ENCODE measurements at regions not wholly inside any gene's neighbourhood (a gene's known extent, or its start where the extent isn't known, plus 50 kb on each side); places are given as distances from the start of the nearest gene placed in this dataset.
"Not testable (repeated sequence)": the region's sequence is repeated elsewhere in the genome, so short reads cannot be mapped to it uniquely, and the experiment has no call there.

DNA sequence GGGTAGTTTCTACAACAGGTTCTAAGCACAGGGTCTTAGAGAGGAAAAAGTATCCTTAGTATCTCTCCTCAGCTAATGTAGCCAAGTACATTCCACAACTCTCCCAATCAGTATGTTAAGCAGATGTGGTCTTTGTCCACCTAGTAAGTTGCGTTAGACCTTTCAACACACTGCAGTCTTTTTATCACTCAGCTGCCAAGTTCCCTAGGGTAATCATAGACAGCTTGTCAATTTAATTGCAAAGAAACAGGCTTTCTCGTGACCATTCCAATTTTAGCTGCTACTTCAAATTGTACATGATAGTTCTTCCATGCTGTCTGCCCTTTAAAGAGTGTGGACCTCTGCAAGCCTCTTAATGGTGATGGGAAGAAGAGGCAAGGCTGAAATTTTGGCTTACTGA lies 211.8 kb upstream of the PKN2 start:
- DNase-seq (ENCODE audit: low read depth): no peak

DNA sequence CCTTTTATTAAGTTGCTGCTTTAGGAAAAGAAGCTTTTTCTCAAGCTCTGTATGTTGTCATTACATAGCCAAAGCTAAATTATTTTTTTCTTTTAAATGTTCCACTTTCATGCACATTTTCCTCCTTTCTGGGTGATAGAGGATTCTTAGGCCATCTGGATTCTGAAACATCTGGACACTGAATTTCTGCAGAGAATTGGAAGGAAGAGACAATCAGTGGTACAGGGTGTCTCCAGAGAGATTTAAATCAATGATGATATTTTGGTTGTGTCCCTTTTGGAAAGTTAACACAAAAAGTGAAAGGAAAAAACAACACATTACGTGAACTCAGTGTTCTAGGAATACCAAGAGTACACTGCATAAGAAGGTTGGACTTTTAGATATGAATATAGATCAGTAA lies 211.4 kb upstream of the PKN2 start:
- DNase-seq (ENCODE audit: low read depth): no peak

DNA sequence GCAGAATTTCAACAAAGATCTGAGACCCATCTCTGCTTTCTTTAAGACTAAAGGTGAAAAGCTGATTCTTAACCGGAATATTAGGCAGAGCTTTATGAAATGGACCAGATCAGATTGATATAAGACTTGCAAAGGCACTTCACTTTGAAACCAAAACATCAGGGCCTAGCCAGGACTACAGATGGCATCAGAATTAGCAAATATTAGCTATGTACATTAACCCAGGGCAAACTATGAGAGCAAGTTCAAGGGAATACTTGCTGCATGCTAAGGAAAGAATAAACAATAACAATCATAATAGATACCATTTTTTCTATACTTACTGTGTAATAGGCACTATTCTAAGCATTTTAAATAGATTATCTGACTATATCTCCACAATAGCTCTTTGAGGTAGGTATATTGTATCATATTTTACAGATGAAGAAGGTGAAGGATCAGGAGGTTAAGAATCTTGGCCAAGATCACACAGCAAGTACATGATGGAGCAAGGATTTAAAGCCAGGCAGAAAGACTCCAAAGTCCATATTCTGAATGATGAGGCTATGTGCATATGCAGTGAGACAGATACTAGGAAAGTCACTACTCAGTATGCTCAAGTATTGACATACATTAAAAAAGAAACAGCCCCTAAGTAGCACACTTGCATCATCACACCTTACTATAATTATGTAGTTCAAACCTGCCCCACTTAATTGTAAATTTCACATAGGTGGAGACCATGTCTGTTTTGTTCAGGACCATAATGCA lies 209.3 kb upstream of the PKN2 start:
- DNase-seq (ENCODE audit: low read depth): no peak

DNA sequence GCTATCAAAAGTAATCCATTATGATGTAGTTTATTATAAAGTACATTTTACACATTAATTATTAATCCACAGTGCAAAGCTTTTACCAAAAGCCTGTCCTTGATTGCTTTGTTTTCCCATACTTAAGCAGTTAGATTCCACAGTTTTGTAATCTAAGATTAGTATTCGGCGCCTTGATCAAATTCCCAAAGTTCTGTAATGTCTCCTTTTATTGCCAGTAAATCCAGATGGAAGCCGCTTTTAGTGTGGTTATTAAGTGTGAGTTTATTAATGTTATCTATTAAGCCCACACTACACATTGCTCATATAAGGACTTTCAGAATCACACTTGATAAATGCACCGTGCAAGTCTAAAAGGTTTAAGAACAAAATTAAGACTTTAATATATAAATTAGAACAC lies 199.2 kb upstream of the PKN2 start:
- DNase-seq (ENCODE audit: low read depth): no peak

DNA sequence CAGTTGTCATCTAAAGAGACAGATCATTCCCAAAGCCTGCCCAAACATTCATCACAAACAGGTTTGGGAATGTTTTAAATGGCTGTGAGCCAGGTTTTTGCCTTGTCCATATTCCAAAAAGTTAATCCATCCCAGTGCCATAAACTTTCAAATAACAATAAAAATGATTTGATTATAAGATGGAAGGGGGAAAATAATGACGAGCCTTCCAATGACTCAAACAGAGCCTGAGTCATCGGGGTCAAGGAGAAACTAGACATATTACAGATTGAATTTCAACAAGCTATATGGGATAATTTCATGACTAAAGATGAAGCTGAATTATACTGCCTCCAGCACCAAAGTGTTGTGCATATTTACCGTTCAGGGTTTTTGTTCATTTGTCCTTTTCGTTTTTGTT lies 195.8 kb upstream of the PKN2 start:
- DNase-seq (ENCODE audit: low read depth): no peak

DNA sequence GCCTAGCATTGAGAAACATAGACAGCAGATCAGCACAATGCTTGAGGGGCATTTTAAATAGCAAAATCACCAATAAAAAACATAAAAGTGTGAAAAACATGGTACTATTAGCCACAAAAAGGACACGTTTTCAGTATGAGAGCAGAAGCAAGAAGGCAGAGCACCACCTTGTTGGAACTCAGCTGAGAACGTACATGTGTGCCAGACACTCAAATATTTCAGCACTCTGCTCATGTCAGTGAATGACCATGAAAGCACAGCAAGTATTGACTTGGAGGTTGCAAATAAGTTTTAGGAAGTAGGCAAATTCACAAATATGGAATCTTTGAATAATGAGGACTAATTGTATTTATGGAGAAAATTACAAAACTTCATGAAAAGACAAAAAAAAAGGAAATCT lies 193.4 kb upstream of the PKN2 start:
- no peak for DNase-seq (ENCODE audit: low read depth)

DNA sequence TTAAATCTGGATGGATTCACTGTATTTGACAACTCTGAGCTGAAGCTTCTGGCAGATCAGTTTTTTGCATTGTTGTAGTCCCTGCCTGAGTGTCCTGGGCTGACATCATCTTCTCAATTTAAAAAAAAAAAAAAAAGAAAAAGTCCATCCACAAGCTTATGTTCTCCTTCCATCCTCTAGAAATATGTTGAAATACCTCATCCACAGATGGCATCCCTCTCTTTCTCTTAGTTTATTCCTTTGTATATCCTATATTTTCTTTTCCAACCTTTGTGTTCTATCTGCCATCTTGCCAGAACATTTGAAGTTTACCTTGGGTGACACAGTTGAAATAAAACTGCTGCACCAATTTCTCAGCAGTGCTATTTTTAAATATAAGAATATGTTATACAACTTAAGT lies 184.4 kb upstream of the PKN2 start:
- no peak for DNase-seq (ENCODE audit: low read depth)

DNA sequence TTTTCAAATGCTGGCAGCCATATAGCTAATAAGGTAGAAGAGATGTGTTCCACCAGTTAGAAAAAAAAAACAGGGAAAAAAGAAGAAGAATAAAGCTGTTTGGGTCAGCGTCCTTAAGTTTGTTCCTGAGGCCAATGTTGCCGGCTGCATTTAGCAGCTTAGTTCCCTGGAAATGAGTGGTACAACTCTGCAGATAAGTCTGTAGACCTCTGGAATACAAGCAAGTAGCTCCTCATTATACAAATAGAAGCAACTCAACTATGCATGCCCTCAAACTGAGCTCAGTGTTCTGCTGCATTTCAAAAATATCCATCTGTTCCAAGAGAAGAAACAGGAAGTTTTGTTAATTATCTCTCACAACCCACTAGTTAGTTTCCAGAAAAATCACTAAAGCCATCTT lies 181.2 kb upstream of the PKN2 start:
- DNase-seq (ENCODE audit: low read depth): no peak

DNA sequence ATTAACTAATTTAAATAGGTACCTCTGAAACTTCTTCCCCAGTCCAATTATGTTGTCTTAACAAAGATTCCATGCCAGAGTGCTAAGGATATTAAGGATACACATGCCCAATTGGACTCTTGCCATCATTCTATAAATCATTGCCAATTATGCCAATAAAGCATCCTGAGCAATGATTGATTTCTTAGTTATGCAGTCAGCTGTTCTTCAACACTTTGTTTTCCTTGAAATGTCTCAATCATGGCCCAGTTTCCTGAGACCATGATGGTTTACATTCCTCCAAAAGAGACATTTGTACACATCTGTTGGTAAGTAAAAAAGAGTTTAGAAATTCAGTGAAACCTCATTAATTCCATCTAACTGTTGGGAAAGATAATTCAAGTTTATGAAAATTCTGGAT lies 180.4 kb upstream of the PKN2 start:
- no peak for DNase-seq (ENCODE audit: low read depth)

DNA sequence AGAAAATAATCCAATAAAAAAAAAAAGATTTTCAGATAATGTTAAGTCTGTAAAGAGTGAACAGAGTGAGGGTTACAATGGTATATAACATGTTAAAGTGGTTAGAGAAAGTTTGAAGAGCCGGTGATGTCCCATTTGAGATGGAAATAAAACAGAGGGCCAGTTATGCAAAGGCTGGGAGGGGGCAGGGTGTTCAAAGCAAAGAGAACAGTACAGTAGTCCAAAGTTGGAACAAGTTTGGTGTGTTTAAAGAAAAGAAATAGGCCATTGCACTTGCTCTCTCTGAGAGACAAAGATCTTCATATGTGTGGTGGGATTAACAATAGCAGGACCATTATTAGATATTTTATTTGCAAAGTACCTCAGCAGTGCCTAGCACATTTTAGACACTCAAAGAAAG lies 179.5 kb upstream of the PKN2 start:
- DNase-seq (ENCODE audit: low read depth): no peak

DNA sequence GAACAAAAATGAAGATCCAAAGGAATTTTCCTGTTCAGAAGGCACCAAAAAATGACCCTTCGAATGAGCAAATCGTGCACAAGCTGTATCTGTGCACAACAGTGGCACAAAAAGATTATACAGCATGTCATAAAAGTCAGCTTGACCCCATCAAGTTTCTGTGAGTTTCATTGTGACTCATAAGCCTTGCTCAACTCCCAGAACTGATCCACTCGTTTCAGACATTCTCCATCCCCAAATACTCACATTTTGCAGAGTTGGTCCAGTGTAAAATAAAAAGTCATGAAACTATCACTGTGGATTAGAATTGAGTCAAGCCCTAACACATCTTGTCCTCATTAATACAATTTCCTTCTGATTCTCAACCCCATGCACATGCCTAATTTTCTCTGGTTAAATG lies 174.7 kb upstream of the PKN2 start:
- no peak for DNase-seq (ENCODE audit: low read depth)

DNA sequence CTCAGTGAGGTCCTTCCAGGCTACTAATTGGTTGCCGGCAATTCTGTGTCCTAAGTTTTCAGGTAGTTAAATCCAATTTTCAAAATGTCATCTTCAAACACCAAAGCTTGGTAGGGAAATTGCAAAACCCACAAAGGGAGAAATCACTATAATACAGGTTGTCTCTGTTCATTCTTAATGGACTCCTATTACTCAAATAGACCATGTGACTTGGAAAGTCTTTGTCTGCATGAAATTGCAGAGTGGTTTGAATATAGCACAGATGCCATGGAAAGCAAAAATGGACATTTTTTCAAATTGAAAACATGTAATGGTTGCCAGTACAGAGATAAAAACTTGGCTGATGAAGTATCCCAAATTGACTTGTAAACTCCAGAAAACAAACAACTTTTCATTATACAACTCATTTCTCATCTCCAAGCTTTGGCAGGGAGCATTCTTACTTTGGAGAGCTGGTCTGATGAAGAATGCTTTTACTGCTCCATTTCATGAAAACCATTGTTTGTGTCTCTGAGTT lies 169.5 kb upstream of the PKN2 start:
- no peak for DNase-seq (ENCODE audit: low read depth)

DNA sequence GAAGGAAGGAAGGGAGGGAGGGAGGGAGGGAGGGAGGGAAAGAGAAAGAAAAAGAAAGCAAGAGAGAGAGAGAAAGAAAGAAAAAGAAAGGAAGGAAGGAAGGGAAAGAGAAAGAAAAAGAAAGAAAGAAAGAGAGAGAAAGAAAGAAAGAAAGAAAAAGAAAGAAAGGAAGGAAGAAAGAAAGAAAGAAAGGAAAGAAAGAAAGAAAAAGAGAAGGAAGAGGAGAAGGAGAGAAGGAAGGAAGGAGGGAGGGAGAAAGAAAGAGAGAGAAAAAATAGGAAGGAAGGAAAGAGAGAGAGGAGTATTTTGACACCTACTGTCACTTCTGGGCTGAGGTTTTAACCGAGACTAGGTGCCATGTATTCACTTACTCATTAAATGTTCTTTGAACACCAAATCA lies 166.6 kb upstream of the PKN2 start:
- not testable (repeated sequence) for DNase-seq (ENCODE audit: low read depth)

DNA sequence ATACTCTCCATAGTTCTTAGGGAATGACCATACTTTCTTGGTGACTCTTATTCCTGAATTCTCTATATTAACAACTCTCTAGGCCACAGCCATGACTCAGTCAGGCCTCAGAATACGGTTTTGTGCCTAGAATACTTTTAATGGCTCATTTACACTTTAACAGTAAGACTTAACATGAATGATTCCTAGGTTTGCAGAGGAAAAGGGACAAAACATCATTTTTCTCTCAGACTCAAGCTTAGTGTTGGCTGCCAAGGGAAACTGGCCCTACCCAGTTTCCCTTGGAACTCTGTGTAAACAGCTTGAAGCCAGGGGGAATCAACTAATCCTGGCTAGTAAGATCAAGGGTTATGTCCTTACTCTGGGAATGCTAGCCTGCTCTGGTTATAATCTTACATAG lies 164.9 kb upstream of the PKN2 start:
- no peak for DNase-seq (ENCODE audit: low read depth)

DNA sequence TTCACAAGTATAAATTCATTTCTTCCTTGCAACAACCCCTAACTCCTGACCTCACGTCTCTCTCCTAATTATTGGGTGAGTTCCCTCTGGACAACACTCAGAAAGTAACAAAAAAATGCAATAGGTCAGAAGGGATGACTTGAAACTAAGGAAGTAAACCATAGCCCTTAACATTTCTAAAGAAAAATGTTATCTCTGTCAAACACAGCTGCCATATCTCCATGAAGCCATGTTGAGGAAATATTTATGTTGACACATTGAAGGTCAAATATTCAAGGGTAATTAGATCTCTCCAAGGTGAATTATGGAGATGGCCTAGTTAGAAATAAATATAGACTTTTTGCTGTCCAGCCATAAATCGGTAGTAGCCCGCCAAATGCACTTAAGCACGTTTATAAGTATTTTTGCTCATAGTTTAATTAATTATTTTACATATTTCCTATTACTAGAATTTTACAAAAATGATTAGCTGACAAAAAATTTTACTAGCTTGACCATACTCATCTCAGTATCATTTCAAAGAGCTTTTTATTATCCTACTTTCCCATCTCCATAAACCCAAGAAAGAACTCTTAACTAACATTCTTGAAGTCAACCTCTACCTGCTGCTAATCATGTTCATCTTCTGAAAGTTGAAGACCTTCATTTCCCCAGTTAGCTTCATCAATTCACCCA lies 160.1 kb upstream of the PKN2 start:
- DNase-seq (ENCODE audit: low read depth): no peak

DNA sequence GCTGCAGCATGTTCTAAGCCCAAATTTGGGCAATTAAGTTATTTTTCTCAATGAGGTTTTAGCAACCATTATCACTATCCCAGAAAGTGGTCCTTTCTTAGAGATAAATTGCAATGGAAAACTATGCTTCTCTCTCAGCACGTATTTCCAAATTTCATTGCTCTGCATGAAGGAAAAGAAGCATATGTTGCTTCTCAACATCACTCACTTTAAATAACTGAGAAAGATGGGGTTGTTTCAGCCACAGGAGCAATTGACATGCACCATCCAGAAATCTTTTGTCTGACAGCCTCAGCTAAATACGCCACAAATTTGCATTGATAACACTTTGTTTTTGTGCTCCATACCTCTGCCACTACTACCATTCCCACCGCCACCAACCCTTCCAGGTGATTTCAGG lies 157.6 kb upstream of the PKN2 start:
- DNase-seq (ENCODE audit: low read depth): no peak

DNA sequence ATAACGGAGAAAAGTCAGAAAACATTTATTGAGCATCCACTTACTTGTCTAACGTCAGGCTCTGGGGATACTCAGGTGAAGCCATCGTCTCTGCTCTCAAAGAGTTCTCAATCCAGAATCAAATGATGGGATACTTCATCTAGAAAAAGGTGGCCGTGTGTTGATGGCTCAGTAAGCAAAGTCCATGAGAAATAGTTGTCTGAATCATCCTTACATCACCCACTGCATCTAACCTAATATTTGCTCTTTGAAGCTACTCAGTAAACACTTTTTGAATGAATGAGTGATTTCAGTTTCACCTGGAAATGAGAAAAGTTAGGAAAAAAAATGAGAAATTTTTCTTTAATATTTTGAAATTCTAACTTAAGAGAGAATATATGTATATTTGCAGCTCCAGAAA lies 155.3 kb upstream of the PKN2 start:
- DNase-seq (ENCODE audit: low read depth): no peak

DNA sequence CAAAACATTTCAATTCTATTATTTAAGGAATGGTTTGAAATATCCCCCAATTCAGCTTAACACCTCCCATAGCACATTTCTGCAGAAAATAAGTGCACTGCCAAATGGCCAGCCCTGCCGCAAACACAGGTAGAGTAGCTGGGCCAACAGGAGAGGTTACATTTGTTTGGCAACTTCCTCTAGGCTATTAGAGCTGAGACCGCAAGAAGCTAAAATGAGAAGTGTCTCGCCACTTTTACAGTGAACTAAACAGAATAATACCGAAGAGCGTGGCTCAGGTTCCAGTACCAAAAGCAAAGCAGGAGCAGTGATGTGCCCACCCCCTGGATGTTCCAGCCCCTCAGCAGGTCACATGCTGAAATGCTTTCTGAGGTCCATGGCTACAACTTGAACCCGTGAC lies 154.5 kb upstream of the PKN2 start:
- DNase-seq (ENCODE audit: low read depth): no peak

DNA sequence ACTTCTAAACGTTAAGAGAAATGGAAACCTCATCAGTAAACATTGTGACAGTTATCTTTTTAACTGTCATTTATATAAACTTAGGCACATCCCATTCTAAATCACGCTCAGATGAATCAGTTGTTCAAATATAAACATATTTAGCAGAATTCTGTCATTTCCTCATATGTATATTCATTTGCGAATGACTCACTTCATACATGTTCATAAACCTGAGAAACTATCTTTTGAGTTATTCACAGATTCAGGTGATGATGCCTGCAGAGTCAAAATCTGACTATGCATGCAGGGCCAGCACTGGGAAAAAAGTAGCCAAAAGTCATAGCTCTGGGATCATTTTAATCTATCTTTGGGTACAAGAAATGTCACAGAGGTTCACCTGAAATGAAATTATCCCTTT lies 153.8 kb upstream of the PKN2 start:
- DNase-seq (ENCODE audit: low read depth): no peak

DNA sequence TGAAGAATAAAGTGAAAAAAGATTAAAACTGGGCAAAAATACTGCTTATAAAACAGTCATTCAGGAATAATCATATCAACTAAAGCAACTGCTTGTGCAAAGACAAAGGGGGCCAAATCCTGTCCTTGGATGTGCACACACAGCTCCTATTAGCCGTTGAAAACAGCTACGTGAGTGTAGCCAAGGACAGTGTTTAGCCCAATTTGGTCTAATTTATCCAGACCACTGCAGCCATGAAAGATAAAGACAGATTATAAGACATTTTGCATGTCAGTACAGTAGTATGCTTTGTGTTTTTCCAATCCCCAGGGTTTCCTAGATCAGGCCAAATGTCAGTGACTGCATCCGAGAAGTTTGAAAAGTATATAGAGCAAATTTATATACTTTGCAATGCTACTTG lies 146.3 kb upstream of the PKN2 start:
- no peak for DNase-seq (ENCODE audit: low read depth)

DNA sequence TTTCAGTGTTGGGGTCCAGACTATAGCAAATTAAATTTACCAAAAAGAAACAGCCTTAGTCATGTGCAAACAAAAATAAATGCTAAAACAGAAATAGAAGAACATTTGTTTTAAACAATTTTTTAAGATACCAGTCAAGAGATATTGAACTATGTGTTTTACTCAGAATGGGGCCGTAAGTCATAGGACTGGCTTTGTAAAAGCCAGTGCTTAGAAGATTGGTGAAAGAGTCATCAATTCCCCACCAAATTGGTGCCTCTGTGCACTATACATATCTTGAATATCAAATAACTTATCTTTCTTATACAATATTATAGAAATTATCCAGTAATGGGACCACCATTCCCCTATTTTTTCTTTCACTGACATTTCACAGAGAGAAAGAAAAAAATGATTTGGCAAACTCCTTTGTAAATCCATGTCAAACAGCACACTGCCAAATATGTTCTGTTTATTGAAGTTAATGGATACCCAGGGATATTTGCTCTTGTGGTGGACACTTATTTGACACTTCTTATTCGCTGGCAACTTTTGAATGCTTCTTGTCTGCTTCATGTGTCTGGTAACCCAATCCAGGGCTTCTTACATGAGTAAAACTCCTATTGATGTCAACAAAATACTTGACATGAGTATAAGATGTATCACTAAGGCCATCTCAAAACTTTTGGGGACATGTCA lies 145.7 kb upstream of the PKN2 start:
- DNase-seq (ENCODE audit: low read depth): no peak

DNA sequence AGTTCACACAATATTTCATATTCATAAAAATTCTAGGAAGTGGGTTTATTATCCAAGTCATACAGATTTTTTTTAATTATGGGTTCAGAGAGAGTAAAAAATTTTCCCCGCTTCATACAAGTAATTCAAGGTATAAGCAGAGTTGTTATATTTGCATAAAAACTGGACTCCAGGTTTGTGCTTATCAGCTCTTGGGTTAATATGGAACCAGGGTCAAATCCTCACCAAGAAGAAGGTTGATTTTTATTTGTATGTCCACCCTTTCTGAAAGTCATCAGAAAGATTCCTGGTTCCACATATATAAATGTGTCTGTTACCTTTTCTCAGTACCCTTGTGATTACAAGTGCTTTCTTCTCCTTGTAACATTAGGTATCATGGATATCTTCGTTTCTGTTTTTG lies 143.8 kb upstream of the PKN2 start:
- no peak for DNase-seq (ENCODE audit: low read depth)

DNA sequence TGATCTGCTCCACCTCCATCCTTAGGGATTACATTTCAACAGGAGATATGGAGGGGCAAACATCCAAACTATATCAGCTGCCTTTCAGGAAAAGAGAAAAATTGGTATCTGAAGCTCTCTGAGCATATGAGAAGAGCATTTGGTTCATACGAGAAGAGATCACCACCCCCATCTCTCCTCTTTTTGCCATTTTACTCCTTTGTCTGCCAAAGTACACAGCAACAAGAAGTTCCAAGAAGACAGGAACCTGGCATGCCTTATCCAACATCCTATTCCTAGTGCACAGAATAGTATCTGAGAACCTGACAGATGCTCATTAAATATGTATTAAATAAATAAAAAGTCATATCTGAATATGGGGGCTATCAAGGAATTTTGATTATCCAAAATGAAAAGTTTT lies 142.5 kb upstream of the PKN2 start:
- no peak for DNase-seq (ENCODE audit: low read depth)
